T-helper 2 cell treated with Interferon-gamma antibody and Interleukin-4, amounts not matched to agents 100 ng/mL and 5 ng/mL, for 36 hours (primary cell): ENCODE measurements at regions not wholly inside any gene's neighbourhood (a gene's known extent, or its start where the extent isn't known, plus 50 kb on each side); places are given as distances from the start of the nearest gene placed in this dataset.
"Not testable (repeated sequence)": the region's sequence is repeated elsewhere in the genome, so short reads cannot be mapped to it uniquely, and the experiment has no call there.

ENCODE experiments used
- intact Hi-C: fragments of 100-400 bp; cut with micrococcal nuclease; formaldehyde crosslinking; loops from one replicate; pipeline ENCODE4 v1.15.1; 2023

DNA sequence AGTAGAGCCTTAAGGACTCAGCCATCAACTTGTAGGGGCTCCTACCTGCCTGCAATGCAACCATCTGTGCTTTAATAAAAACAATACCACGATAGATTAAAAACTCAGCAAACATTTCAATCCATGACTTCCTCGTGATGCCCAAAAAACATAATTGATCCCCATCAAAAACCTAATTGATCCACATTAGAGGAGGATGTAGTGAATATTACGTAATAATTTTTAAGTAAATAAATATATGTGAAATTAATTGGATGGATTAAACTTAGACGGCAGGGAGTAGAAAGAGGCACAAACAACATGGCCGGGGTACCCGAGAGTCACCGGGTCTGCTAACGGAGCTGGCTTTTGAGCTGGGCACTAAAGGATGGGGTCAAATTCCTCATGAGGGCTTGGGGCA is 87.3 kb downstream of the ARL4C start:
- intact Hi-C loops, result no loop called here

DNA sequence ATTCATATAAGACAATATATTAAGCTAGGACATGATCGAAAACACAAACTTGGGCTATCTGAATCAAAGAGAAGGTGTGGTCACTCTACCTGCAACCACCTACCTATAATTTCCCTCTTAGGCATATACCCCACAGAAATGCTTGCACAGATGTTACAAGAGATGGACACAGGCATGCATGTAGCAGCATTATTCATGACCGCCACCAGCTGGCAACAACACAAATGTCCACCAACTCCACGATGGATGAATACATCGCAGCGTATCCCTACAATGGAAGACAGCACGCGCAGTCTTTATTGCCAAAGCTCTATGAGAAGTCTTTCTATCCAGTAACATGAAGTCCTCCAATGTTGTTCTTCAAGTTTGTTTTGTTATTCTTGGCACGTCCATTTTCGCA is 90.8 kb downstream of the ARL4C start:
- intact Hi-C loops, result no loop called here

DNA sequence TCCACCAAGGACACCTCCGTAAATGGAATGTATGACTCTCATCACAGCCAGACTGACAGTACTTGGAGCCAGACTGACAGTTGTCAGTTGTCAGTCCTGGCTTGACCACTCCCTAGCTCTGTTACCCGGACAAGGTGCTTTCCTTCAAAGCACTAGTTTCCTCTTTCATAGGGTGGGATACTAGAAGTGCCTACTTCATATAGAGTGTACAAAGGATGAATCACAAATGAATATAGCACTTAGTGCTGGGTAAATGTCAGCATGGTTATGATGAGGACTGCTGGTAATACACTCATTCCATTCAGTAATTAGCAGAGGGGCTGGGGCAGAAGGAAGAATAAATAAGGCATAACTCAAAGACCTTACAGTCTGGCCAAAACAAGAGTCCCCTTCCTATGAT is 91.4 kb downstream of the ARL4C start:
- intact Hi-C loops, result no loop called here

GRCh38 chr2:234404957-234405356 is 91.9 kb downstream of the ARL4C start:
- intact Hi-C loops, result no loop called here

GRCh38 chr2:234403751-234404150 is 93.1 kb downstream of the ARL4C start:
- intact Hi-C loops, result no loop called here

DNA sequence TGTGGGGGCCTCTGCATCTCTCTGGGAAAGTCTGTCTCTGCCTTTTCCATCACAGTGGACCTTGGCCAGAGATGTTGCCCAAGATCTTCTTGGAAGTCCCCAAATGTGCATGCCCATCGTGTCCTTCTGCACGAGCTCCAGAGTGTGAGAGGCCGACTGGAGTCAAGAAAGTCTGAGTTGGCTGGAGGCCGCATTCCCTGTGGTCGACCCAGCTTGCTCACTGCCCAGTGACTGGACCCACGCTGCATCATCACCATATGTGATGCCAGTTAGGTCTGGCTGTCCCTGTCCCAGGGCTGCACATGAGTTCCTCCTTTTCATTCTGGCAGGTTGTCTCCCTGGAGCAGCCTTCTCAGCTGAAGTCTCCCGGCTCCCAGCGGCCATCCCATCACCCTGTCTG is 93.8 kb downstream of the ARL4C start:
- intact Hi-C loops, result no loop called here

DNA sequence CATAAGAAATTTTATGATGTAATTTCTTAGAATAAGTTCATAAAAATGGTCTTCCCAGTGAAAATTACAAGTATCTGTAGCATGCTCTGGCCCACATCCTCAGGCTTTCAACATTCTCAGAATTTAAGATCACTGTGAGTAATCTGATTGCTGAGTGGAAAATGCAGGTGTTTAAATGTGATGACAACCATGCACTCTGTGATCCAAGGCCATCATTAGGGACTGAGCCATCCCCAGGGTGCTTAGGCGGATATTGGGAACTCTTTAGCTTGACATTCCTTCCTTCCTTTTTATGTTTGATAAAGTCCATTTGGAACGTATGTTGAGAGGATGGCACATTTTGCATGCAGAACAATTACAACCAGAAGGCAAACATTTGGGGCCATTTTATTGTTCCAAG is 95.5 kb downstream of the ARL4C start:
- intact Hi-C loops, result no loop called here

GRCh38 chr2:234399451-234400246 is 97.2 kb downstream of the ARL4C start:
- intact Hi-C loops, result no loop called here

- intact Hi-C loops, result no loop called here
Observed at GRCh38 chr2:234398531-234398930, 98.3 kb downstream of the ARL4C start.

DNA sequence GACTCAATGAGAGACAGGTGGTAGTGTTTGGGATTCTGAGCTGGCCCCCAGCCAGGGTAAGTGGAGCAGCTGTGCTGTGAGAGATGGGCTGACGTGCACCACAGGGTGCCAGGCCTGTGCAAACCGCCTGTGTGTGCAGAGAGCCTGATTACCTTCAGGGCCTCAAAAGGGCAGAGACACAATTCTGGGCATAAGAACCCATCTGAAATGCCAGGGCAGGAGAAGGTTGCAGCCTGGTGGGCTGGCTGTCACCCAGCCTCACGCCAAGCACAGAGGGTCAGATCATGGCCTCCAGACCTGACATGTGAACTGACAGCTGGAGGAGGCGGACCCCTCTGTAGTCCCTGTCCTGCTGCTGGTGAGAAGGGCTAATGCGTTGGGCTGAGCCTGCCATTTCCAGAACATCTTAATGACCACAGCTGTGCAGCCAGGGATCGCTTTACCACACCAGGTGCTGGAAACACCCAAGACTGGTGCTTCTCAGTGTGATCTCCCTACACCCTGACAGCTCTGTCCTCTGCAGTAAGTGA is 100.9 kb downstream of the ARL4C start:
- intact Hi-C loops, result no loop called here

DNA sequence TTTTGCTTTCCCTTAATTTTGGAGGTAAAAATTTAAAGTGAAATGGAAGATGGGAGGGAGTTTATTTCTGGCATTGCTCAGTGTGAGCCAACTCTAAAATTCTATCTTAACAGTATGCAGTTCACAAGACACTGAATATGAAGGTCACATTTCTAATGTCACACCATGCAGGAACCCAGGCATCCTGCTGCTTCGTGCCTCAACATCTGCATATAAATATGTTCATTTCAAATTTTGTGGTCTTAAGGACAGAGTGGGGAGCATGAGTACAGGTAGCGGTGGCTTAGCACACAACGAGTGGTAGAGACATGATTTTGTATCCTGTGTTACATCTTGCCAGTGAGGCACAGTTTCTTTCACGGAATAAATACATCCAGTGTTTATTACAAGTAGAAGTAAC is 102.4 kb downstream of the ARL4C start:
- intact Hi-C loops, result no loop called here

DNA sequence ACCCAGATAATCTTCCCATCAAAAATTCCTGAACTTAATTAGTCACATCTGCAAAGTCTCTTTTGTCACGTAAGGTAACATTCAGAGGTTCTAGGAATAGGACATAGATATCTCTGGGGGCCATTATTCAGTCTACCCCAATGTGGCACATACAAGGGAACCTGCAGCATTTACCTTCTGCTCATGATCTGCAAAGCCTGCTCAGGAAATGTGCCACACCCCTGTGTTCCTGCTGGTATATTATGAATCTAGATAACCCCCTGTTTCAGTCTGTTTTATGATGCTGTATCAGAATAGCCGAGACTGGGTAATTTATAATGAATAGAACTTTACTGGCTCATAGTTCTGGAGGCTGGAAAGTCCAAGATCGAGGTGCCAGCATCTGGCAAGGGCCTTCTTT is 103.5 kb downstream of the ARL4C start:
- intact Hi-C loops, result no loop called here

DNA sequence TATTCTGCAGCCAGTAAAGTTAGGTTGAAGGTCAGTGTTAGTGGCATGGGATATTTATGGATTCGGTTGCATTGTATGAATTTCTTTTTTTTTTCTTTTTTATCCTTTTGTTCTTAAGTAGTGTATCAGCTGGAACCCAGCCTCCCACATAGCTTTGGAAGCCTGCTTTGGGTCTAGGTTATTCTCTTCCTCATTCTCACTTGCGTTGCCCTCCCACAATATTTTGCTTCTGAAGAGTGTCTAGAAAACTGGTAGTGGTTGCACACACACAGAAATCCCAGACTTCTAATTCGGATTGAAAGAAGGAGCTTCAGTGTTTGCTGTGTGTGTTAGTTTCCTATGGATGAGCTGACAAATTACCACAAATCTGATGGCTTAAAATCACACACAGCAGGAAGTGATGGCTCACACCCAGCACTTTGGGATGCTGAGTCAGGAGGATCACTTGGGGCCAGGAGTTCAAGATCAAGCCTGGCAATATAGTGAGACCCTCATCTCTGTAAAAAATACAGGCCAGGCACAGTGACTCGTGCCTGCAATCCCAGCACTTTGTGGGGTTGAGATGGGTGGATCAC is 104.8 kb downstream of the ARL4C start:
- intact Hi-C loops, result no loop called here

DNA sequence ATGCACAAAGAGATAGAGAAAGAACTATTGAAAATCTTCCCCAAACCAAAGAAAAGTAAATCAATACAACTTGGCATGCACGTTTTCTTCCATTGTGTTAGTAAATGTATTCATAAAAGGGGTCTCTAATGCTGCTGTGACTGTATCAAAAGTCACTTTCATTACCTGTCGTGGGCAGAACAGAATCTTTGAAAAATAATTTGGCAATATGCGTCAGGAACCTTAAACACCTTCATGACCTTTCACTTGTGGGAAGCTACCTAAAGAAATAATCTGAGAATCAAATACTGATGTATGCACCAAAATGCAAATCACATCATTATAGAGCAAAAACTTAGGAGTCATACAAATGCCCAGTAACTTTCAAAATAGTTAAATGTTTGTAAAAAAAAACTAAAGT is 105.3 kb downstream of the ARL4C start:
- intact Hi-C loops, result no loop called here

DNA sequence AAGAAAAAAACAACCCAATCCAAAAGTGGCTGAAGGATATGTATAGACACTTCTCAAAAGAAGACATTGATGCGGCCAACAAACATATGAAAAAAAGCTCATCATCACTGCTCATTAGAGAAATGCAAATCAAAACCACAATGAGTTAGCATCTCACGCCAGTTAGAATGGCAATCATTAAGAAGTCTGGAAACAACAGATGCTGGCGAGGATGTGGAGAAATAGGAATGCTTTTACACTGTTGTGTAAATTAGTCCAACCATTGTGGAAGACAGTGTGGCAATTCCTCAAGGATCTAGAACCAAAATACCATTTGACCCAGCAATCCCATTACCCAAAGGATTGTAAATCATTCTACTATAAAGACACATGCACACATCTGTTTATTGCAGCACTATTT is 107.2 kb downstream of the ARL4C start:
- intact Hi-C loops, result not testable (repeated sequence)

GRCh38 chr2:234388591-234388990 is 108.3 kb downstream of the ARL4C start:
- intact Hi-C loops, result no loop called here

DNA sequence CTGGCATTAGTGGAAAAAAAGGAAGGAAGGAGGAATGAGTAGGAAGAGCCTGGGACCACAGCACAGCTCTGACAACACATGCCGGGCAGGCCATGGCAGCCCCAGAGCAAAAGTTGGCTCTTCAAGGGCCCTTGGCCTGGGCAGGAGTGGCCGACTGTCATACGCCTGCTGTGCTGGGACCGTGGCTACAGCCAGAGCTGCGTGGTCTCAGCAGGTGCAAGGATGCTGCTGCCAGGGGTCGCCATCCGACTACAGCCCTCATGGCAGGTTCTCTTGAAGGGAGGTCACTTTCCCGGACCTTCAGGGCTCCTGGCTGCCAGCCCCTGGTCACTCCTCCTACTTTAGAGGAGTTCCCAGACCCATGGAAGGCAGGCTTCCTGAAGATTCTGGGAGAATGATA is 109.9 kb downstream of the ARL4C start:
- intact Hi-C loops, result no loop called here

GRCh38 chr2:234382131-234382530 is 114.8 kb downstream of the ARL4C start:
- intact Hi-C loops, result no loop called here

- intact Hi-C loops, result not testable (repeated sequence)
Observed at GRCh38 chr2:234378958-234379357, 117.9 kb downstream of the ARL4C start.

DNA sequence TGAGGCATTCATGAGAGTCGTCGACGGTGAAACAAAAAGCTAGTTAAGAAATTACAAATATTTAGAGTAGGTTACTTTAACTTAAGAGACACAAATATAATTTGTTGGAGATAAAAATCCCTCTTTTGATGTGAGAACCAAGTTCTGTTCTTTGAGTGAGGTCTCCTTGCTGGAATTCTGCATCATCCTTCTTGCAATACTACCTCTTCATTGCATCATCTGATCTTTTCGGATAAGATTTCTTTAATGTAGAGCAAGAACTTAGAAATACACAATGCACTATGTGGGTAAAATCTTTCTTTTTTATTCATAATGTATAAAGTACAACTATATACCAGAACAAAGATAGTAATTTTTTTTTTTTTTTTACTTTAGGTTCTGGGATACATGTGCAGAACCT is 118.4 kb downstream of the ARL4C start:
- intact Hi-C loops, result no loop called here

GRCh38 chr2:234377761-234378391 is 119.0 kb downstream of the ARL4C start:
- intact Hi-C loops, result no loop called here

GRCh38 chr2:234376229-234376628 is 120.7 kb downstream of the ARL4C start:
- intact Hi-C loops, result no loop called here
